Stimulated activated CD8-positive, alpha-beta memory T cell treated with anti-CD3 and anti-CD28 coated beads, Interleukin-7, amount 100 ng/mL, for 1 hour (primary cell): ENCODE measurements at regions not wholly inside any gene's neighbourhood (a gene's known extent, or its start where the extent isn't known, plus 50 kb on each side); places are given as distances from the start of the nearest gene placed in this dataset.

Experiments used
- DNase-seq, 2 donors: peaks; one replicate each; pipeline ENCODE4 v3.0.0-alpha.2; 2020; ENCODE audit warnings: low read depth in 2 of 2

DNA sequence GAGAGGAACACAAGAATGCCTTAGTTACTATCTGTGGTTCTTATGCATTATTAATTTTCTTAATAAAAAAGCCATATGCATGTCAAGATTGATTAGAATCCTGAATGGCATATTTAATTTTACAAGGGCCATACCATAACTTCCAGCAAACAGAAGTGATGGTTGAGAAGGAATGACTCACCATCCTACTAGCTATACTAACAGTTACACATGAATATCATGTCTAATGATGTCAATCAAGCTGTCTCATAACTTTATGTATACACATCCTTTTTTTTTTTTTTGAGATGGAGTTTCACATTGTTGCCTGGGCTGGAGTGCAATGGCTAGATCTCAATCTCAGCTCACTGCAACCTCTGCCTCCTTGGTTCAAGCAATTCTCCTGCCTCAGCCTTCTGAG is 1123.9 kb downstream of the NLGN4Y start:
- no peak for DNase-seq

- no peak for DNase-seq
These were observed 1125.7 kb downstream of the NLGN4Y start for GRCh38 chrY:15650056-15650455.

DNA sequence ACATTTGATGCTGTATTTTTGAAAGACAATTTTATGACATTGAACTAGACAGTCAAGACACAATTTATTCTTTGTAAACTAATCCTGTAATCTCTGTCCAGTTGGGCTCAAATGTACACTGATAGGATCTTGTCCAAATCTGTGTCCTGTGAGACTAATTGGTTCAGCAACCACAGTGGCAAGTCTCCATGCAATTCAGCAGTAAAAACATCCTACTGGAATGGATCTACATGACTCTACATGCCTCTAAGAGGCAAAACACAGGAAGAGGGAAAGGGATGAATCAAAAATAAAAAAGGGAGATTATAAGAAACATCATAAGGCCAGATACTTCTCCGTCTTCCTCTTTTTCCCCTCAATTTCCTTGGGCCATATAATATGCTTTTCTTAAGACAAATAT is 1164.2 kb downstream of the NLGN4Y start:
- no peak for DNase-seq

- no peak for DNase-seq
These were observed 1165.7 kb downstream of the NLGN4Y start for GRCh38 chrY:15689994-15690393.

- DNase-seq, result no peak
These were observed 1177.8 kb downstream of the NLGN4Y start for GRCh38 chrY:15702131-15702530.

DNA sequence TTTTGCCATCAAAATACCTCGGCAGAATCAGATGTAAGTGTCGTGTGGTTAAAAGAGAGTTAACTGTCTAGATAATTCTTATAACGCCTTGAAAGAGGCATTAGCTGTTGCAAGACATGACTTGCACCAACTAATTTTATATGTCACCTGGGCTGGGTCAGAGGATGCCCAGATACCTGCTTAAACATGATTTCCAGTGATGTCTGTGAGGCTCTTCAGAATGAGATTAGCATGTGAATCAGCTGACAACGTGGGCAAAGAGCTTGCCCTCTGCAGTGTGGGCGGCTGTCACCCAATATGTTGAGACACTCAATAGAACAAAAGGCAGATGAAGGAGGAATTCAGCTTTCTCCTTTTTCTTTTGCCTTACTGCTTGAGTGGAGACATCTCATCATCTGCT is 1180.6 kb downstream of the NLGN4Y start:
- no peak for DNase-seq

DNA sequence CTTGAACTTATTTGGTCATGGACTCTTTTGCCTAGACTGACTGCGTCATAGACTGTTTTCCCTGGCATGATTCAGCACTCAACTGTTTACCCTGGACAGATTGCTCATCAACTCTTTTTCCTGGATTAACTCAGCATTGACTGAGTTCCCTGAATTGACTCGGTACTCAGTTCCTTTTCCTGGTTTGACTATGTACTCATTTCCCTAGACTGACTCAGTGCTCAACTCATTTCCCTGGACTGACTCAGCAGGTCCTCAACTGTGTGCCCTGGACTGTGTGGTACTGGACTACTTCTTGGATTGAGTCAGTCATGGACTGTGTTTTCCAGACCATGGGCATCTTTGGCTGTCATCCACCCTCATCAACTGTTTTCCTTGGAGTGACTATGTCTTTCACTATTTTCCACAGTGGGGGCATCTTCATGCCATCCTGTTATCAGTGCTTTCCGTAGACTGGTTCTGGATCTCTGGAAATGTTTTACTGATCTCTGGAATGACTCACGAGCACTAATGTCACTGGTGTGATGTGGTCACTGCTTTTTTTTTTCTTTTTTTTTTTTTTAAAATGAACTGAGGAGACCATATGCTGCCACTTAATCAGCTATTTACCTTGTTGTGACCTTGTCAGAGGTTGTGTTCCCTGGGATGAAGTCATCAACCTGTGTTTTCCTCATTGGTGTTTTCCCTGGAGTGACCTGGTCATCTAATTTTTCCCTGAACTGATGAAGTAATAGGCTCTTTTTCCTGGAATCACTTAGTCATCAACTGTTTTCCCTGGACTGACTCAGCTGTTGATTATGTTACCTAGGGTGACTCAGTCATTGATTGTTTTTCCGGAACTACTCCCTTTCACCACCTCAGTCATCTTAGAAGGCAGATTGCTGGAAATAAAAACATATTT is 1225.5 kb downstream of the NLGN4Y start:
- no peak for DNase-seq

DNA sequence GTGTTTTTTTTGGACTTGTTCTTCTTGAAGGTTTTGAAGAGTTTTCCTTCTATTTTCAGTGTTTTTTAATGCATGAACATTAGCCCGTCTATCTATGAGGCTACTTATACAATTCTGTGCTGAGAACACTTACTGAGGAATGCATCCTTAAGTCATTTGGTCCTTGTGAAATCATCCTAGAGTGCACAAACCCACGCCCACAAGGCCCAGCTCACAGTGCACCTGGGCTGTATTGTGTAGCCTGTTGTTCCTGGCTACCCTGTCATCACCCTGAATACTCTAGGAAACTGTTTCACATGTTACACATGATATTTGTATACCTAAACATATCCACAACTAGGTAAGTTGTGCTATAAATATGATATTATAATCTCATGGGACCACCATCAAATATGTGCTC is 1226.7 kb downstream of the NLGN4Y start:
- DNase-seq, result no peak

DNA sequence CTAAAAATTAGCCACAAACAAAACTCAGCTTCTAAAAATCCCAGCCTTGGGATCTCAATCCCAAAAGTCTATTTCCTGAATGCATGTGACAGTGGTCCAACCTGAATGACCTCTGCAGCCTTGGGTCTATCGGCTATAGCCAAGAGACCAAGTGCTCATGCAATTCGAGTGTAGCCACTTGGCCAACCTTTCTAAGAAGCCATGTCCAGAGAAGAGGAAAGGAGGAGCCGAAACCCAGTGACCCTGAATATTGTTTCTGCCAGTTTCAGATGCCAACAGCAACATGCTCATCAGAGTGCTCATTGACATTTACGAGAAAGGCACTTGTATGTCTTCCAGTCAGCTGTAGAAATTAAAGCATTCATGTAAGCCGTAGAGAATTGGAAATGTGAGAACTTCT is 1231.9 kb downstream of the NLGN4Y start:
- DNase-seq, result no peak

- no peak for DNase-seq
These were observed 1249.2 kb downstream of the NLGN4Y start for GRCh38 chrY:15773579-15773978.

DNA sequence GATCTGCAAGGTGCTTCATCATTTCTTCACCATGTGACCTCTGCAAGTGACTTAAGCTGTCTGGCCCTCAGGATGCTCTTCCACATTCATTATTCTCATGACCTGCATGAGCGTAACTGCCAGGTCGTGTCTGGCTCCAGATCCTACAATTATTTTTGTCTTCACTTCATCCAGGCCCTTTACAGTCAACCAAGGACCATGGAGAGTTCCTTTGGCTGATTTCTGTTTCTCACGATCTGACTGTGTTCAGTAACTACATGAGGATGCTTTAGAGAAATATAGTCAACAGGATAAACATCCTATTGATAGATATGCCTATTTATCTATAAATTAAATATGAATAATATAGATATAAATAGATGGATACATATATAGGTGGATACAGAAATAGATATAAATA is 1251.6 kb downstream of the NLGN4Y start:
- DNase-seq, result no peak

DNA sequence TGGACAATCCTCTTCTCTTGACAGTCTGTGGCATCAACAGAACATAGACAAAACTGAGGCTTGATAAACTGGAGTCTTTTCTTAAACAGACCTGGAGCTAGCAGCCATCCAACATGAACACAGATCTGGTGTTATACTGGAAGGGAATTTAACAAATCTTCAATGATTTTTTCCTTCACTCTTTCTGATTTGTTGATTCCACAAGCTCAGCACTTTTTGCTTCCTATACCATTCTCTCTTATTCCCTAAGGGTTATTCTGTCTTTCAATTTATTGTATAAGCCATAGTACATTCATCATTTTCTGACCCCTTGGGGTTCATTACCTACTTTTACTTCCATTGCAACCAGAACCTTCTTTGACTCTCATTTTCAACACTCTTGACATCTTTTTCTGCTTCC is 1255.6 kb downstream of the NLGN4Y start:
- DNase-seq, result no peak

GRCh38 chrY:15800021-15800420 is 1275.7 kb downstream of the NLGN4Y start:
- no peak for DNase-seq

- no peak for DNase-seq
These were observed 1281.7 kb downstream of the NLGN4Y start for GRCh38 chrY:15805985-15806384.

- no peak for DNase-seq
These were observed 1289.9 kb downstream of the NLGN4Y start for GRCh38 chrY:15814241-15814640.
